ENCODE measurements at regions not wholly inside any gene's neighbourhood (a gene's known extent, or its start where the extent isn't known, plus 50 kb on each side); places are given as distances from the start of the nearest gene placed in this dataset.

DNA sequence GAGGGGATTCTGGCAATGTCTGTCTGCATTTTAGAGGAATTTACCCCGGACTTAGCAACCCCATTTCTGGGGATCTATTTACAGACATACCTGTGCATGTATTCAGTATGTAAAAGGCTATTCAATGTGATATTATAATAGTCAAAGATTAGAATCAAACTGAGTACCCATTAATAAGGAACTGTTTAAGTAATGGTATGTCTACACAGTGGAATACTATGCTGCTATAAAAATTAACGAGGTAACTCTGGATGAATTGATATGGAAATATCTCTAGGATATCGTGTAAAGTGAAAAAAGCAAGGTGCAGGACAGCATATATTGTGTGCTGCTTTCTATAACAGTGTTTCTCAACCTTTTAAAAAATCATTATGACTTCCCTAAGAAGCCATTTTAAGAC, 186.9 kb downstream of the SEMA6A start:
- TF ChIP-seq ZNF274 (IDR thresholded peaks at IDR 0.05; ENCODE audit: low read depth, low read length) (no peak), YY1 (IDR thresholded peaks at IDR 0.05; ENCODE audit: insufficient read depth, insufficient read length) (no peak)

Data from NT2/D1 (cell line).